ENCODE measurements at regions not wholly inside any gene's neighbourhood (a gene's known extent, or its start where the extent isn't known, plus 50 kb on each side); places are given as distances from the start of the nearest gene placed in this dataset.

DNA sequence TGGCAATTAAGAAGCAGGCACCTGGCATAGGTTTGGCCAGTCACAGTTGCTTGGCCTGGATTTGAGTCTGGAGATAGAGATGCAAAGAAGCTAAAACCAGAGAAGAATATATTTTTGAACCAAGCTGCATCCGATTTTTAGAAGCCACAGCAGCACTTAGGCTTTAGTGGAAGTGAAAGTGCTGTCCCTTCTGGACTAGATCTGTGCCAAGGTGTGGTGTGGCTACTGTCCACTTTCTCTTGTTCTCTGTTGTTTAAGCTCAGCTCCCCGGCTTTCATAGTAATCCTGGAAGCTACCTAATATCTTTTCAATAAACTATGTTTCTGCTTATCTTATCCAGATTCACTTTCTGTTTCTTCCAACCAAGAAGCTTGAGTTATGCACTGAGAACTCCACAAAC, 183.4 kb upstream of the THRB start:
- CTCF ChIA-PET = interaction anchor here (1.2 kb wide), 1 partner anchor 915 kb away, joined by 3 read pairs; no protein-coding TSS in a partner anchor

GRCh38 chr3:24678421-24678865, 183.8 kb upstream of the THRB start:
- ChIA-PET CTCF (interaction anchor here (1.2 kb wide), 1 partner anchor 914 kb away, joined by 3 read pairs; no protein-coding TSS in a partner anchor), POLR2A (no interaction called here)
- no peak overlapping the region for H3K4me3 ChIP-seq (ENCODE audit: low read depth, low read length)
- DNase-seq (ENCODE audit: low read depth, low spot score) = no peak
- TF ChIP-seq, protein P1, sequence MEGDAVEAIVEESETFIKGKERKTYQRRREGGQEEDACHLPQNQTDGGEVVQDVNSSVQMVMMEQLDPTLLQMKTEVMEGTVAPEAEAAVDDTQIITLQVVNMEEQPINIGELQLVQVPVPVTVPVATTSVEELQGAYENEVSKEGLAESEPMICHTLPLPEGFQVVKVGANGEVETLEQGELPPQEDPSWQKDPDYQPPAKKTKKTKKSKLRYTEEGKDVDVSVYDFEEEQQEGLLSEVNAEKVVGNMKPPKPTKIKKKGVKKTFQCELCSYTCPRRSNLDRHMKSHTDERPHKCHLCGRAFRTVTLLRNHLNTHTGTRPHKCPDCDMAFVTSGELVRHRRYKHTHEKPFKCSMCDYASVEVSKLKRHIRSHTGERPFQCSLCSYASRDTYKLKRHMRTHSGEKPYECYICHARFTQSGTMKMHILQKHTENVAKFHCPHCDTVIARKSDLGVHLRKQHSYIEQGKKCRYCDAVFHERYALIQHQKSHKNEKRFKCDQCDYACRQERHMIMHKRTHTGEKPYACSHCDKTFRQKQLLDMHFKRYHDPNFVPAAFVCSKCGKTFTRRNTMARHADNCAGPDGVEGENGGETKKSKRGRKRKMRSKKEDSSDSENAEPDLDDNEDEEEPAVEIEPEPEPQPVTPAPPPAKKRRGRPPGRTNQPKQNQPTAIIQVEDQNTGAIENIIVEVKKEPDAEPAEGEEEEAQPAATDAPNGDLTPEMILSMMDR (IDR thresholded peaks at IDR 0.05; ENCODE audit: insufficient read depth, low read length, missing control alignments) = no peak

More for the DNA sequence above, 183.4 kb upstream of the THRB start:
- DNase-seq (ENCODE audit: low read depth, low spot score) = no peak
- TF ChIP-seq, protein P1 (IDR thresholded peaks at IDR 0.05; ENCODE audit: insufficient read depth, low read length, missing control alignments) = no peak
- POLR2A ChIA-PET = no interaction called here
- H3K4me3 ChIP-seq (ENCODE audit: low read depth, low read length) = no peak overlapping the region

DNA sequence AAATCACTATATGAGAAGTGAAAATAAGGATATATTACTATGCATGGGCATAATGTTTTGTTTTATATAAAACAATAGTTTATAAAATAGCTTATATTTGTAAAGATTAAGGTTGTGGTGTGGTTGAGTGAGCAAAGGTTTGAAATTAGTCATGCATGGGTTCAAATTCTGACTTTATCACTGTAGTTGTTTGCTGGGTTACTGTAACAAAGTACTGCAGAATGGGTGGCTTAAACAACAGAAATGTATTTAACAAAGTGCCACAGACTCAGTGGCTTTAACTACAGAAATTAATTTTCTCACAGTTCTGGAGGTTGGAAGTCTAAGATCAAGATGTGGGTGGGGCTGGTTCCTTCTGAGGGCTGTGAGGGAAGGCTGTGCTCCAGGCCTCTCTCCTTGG, 184.8 kb upstream of the THRB start:
- ChIA-PET CTCF (interaction anchor here (0.6 to 4.0 kb wide), 4 partner anchors 9 to 915 kb away, joined by 3 to 26 read pairs (median 4); no protein-coding TSS in a partner anchor), POLR2A (no interaction called here)
- DNase-seq (ENCODE audit: low read depth, low spot score) = no peak
- H3K4me3 ChIP-seq (ENCODE audit: low read depth, low read length) = no peak overlapping the region
- TF ChIP-seq, protein P1 (IDR thresholded peaks at IDR 0.05; ENCODE audit: insufficient read depth, low read length, missing control alignments) = no peak

DNA sequence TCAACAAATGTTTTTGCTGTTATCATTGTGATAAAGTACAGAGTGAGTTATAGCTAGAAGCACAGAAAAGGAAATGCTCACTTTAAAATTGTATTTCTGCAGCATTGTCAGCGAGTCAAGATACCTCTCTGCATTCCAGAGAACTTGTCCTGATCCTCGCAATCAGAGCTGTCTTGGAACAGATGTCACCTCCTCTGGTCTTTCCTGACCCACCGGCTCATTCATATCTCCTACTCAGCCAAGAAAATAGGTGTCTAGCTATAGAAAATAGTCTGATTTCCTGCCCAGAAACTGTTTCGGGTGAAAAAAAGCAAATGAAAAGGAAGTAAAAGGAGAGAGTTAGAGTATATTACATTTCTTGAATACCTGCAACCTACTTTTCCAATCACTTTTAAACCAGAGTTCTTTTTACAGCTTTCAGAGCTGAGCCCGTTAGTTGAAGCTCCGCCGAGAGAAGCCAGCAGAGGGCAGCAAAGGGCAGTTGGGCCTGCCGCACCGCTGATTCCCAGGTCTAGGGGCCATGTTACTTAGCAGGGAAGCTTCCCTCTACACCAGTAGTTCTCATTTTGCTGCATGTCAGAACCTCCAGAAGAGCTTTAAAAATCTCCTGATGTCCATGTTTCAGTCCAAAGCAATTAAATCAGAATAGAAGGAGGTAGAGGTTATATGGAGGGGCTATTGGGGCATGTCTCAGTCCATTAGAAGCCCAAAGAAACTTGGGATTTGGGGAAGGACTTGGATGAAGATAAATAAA, 185.7 kb upstream of the THRB start:
- POLR2A ChIA-PET = no interaction called here

GRCh38 chr3:24682141-24682547, 187.5 kb upstream of the THRB start:
- TF ChIP-seq, protein P1 (IDR thresholded peaks at IDR 0.05; ENCODE audit: insufficient read depth, low read length, missing control alignments) = no peak
- H3K4me3 ChIP-seq (ENCODE audit: low read depth, low read length) = no peak overlapping the region
- POLR2A ChIA-PET = no interaction called here
- no peak for DNase-seq (ENCODE audit: low read depth, low spot score)
- CTCF ChIA-PET = interaction anchor here (1.1 to 4.0 kb wide), 4 partner anchors 8 to 912 kb away, joined by 5 to 37 read pairs (median 20); no protein-coding TSS in a partner anchor

More for the DNA sequence above, 185.7 kb upstream of the THRB start:
- no peak for DNase-seq (ENCODE audit: low read depth, low spot score)
- no peak overlapping the region for H3K4me3 ChIP-seq (ENCODE audit: low read depth, low read length)
- TF ChIP-seq, protein P1 (IDR thresholded peaks at IDR 0.05; ENCODE audit: insufficient read depth, low read length, missing control alignments) = peak; percentile 82
- CTCF ChIA-PET = interaction anchor here (0.8 to 4.0 kb wide), 7 partner anchors 8 to 924 kb away, joined by 3 to 26 read pairs (median 5); no protein-coding TSS in a partner anchor

GRCh38 chr3:24683090-24683489, 188.4 kb upstream of the THRB start:
- TF ChIP-seq, protein P1 (IDR thresholded peaks at IDR 0.05; ENCODE audit: insufficient read depth, low read length, missing control alignments) = no peak
- ChIA-PET POLR2A (no interaction called here), CTCF (interaction anchor here (0.7 to 4.0 kb wide), 7 partner anchors 15 to 911 kb away, joined by 3 to 37 read pairs (median 4); no protein-coding TSS in a partner anchor)
- no peak overlapping the region for H3K4me3 ChIP-seq (ENCODE audit: low read depth, low read length)
- no peak for DNase-seq (ENCODE audit: low read depth, low spot score)

Data from AG04449 (cell line).